HG02938 (cell line): ENCODE measurements at regions not wholly inside any gene's neighbourhood (a gene's known extent, or its start where the extent isn't known, plus 50 kb on each side); places are given as distances from the start of the nearest gene placed in this dataset.
"Not testable (repeated sequence)": the region's sequence is repeated elsewhere in the genome, so short reads cannot be mapped to it uniquely, and the experiment has no call there.

Experiments used
- ATAC-seq: cut with Tn5 transposase; IDR thresholded peaks from one replicate; pipeline ENCODE4 v1.9.1; 2021; ENCODE audit warnings: mild to moderate bottlenecking, moderate library complexity; ENCODE audit not compliant: unreplicated experiment

DNA sequence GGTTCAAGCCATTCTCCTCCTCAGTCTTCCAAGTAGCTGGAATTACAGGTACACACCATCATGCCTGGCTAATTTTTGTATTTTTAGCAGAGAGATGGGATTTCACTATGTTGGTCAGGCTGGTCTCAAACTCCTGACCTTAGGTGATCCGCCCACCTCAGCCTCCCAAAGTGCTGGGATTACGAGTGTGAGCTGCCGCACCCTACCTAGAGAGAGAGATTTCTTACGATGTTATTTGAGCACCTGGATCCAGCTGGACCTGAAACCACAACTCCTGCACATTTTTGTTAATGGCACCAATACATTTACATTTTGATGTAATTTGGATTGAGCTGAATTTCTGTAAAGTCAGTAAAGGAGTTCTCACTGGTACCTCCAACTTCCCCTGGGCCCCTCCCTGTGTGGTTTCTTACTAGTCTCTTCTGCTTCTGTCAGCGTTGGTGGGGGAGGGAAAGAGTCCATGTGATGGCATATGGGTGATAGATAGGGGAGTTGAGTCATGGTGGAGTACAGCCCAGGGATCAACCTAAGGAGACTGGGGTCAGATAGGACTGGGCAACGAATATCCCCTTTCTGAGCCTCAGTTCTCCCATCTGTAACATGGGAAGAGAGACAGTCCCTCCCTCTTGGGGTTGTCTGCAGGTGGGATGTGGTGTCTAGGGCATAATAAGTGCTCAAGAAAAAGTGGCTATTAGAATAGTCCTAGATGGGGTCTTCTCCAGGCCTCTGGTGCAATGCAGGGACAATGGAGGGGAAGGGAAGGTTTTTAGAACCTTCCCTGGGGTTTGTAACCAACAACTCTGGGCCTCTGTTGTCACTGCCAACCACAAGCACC lies 83.3 kb upstream of the MED13L start:
- ATAC-seq, result no peak

- peak; percentile 48 for ATAC-seq
Observed at GRCh38 chr12:116361414-116362223, 84.1 kb upstream of the MED13L start.

DNA sequence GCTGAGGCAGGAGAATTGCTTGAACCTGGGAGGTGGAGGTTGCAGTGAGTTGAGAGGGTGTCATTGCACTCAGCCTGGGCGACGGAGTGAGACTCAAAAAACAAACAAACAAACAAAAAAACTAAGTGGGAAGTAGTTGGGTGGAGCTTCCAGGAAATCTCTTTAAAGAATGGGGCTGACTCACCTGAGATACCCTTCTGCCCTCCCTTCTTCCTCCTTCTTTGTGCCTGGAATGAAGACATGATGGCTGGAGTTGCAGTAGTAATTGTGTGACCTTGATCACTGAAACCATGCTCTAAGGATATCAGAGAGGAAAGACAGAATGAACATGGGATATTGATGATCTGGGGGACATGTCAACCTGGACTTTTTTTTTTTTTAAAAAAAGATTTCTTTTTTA lies 87.6 kb upstream of the MED13L start:
- no peak for ATAC-seq

- ATAC-seq, result no peak
Observed at GRCh38 chr12:116365606-116366455, 88.3 kb upstream of the MED13L start.

GRCh38 chr12:116366456-116366776 lies 88.9 kb upstream of the MED13L start:
- ATAC-seq, result no peak

DNA sequence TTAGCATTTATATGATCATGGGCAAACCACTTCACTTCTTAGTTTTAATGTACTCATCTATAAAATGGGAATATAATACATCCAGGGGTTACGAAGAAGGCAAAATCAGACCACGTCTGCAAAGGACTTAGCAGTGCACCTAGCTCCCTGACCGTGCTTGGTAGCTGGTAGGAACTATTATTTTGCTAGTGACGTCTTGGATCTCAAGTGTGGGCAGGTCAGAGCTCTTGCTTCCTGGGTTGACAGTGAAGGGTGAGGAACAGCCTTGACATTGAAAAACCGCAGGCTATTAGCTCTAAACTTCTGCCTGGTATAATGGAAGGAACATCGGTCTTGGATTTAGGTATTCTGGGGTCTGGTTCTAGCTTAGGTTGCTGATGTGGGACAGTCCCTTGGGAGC lies 89.3 kb upstream of the MED13L start:
- ATAC-seq, result no peak

- no peak for ATAC-seq
Observed at GRCh38 chr12:116368196-116369194, 91.0 kb upstream of the MED13L start.

- ATAC-seq, result no peak
Observed at GRCh38 chr12:116370004-116370404, 92.5 kb upstream of the MED13L start.

- no peak for ATAC-seq
Observed at GRCh38 chr12:116370886-116371580, 93.5 kb upstream of the MED13L start.

DNA sequence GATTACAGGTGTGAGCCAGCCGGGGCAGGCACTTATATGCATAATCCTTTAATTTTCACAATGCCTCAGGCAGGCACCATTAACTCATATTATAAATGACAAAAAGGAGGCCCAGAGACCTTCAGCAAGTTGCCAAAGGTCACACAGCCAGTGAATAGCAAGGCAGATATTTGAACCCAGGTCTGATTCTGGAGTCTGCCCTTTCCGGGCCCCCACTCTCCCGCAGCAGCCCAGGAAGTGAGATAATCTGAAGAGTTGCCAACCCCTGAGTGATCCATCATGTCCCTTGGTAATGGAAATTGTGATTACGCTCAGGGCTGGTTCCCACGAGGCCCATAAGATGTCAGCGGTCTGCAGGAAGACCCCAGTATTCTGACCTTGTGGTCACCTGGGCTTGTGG lies 95.3 kb upstream of the MED13L start:
- ATAC-seq, result no peak

GRCh38 chr12:116373572-116374206 lies 96.2 kb upstream of the MED13L start:
- no peak for ATAC-seq

DNA sequence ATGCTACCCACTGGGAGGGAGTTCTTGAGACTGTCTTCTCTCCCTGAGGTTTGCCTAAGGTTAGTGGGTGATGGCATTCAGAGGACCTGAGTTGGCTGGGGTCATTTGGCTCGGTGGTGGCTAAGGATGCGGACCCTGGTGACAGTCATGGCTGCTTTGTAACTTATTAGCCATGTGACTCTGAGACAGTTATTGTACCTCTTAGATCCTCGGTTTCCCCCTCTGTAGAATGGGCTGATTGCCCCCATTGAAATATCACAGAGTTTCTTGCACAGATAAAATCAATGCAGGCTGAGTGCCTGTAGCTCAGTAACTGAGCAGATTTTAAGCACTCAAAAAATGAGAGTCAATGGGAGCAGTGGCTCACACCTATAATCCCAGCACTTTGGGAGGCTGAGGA lies 96.7 kb upstream of the MED13L start:
- ATAC-seq, result no peak

DNA sequence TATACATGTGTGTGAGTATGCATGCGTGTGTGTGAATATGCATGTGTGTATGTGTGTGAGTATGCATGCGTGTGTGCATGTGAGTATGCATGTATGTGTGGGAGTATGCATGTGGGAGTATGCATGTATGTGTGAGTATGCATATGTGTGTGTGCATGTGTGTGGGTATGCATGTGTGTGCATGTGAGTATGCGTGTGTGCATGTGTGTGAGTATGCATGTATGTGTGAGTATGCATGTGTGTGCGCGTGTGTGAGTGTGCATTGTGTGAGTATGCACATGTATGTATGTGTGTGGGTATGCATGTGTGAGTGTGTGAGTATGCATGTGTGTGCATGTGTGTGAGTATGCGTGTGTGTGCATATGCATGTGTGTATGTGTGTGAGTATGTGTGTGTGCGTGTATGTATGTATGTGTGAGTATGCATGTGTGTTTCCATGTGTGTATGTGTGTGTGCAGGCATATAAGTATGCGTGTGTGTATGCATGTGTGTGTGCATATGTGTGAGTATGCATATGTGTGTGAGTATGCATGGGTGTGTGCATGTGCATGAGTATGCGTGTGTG lies 97.9 kb upstream of the MED13L start:
- no peak for ATAC-seq

DNA sequence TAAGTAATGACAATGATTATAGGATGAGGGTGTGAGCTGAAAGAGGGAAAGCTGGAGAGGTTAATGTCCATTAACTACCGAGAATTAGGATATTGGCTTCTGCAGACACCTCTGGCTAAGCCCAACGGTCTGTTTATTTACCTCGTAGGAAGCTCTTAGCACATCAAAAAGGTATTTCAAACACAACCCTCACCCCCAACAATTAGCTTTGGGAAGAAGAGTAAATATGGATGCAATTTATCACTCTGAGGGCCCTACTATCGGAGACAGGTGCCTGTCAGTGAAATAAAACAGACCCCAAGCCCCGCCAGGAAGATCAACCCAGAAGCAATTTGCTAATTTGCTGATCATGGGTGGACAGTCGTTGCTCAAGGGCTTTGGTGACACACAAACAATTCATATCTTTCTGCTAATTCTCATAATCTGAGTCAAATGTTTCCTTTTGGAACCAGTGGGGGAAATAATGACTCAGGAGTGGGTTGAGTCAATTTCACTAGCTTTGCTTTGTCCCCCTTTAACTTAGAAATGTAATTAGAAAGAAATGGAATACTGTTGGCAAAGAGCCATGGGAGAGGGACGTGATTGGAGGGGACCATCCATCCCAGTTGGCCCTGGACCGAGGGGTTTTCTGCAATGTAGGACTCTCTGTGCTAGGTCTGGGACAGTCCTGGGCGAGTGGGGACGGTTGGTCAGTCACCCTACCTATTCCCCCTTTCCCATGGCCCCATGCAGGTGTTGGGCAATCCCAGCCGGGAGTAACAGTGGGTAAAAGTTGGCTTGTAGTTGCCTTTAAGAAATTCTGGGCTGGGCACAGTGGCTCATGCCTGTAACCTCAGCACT lies 99.1 kb upstream of the MED13L start:
- no peak for ATAC-seq

DNA sequence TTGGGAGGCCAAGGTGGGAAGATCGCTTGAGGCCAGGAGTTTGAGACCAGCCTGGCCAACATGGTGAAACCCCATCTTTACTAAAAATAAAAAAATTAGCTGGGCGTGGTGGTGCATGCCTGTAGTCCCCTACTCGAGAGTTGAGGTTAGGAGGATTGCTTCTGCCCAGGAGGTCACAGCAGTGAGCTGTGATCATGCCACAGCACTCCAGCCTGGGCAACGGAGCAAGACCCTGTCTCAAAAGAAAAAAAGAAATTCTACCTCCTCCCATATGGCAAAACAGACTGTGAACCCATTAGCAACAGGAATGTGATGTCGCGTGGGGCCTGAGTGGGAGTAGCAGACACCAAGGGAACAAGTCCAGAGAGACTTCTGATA lies 99.7 kb upstream of the MED13L start:
- ATAC-seq, result not testable (repeated sequence)

DNA sequence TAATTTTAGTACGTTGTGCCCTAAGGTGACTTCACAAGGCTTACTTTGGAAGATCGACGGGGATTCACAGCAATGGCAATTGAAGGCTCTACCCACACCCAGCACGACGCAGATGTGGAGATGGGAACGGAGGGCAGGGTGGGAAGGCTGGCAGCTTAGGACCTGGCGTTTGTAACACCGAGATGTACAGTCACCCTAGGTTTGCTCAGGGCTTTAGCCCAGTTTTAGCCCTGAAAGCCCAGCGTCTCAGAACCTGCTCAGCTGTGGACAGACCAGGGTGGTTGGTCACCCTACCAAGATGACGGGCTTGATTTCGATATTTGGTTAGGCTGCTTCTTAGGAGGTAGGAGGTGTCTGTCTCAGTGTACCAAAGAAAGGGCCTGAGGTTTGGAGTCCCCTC lies 100.5 kb upstream of the MED13L start:
- no peak for ATAC-seq

- no peak for ATAC-seq
Observed at GRCh38 chr12:116380108-116380507, 102.6 kb upstream of the MED13L start.

DNA sequence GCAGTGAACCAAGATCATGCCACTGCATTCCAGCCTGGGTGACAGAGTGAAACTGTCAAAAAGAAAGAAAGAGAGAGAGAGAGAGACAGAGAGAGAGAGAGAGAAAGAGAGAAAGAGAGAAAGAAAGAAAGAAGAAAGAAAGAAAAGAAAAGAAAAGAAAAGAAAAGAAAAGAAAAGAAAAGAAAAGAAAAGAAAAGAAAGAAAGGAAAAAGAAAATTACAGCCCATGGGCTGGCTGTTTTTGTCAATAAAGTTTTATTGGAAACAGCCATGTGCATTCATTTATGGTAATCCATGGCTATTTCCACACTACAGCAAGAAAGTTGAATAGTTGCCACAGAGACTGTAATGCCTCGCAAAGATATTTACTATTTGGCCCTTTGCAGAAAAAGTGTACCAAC lies 103.2 kb upstream of the MED13L start:
- ATAC-seq, result not testable (repeated sequence)
